ENCODE measurements at regions not wholly inside any gene's neighbourhood (a gene's known extent, or its start where the extent isn't known, plus 50 kb on each side); places are given as distances from the start of the nearest gene placed in this dataset.
"Not testable (repeated sequence)": the region's sequence is repeated elsewhere in the genome, so short reads cannot be mapped to it uniquely, and the experiment has no call there.

- no peak for DNase-seq (ENCODE audit: low spot score)
Measured at GRCh38 chr1:221025956-221026355, 146.7 kb downstream of the HLX start.

DNA sequence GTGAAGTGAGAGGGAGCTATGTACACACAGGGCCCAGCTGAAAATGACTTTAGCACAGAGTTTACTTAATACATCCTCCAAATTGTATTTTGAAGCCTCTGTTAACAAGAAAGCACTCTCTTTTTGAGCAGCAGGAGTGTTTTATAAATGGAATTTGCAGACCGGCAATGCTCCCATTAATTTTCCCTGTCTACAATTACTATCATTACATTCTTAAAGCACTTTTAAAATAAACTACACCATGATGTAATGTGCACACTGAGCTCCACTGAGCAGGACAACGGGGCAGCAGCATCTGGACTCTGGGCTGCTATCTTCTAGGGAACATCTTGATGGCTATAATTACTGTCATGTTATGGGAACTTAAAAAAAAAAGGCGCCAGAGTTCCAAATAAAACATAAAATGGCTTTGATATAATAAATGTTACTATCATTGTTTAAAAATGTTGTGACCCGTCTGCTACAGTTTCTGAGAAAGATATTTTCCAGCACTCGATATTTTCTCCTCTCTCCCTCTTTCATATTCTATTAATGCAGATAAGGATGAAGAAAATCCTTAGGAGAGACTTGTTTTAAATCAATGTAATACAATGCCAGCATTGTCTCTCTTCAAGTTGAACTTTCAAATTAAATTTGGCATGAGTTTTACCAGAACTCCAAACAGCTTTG lies 150.9 kb downstream of the HLX start:
- DNase-seq (ENCODE audit: low spot score) = no peak

GRCh38 chr1:221030990-221031389 lies 151.7 kb downstream of the HLX start:
- no peak for DNase-seq (ENCODE audit: low spot score)

DNA sequence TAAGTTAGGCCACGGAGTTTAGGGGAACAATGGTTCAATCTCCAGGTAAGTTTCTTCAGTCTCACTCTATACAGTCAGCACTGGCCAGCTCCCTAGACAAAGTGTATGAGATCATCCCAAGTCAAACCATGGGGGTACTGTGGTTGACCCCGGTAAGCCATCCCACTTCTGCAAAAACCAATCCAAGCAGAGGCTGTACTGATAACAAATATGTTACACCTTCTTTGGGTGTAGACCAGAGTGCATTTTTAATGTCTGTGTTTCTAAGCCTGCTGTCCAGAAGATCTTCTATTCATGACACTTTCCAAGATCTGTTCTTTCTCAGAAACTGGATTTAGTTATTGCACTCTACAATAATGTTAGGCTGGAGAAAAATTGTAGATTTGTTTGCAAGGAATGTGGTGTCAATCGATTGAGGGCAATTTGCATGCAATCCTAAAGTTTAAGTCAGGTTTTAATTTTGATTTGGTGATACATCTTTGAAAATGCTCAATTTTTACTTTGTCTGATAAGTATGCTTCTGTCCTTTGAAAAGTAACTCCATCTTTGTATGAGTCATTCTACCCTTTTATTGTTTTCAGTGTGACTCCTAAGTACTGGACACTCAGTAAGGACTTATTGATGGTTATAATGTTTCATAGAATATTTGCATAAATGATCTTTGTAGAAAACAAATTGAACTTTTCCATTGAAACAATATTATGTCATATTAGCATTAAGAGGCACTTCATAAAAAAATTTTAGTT lies 152.4 kb downstream of the HLX start:
- no peak for DNase-seq (ENCODE audit: low spot score)

- no peak for DNase-seq (ENCODE audit: low spot score)
Measured at GRCh38 chr1:221032204-221032585, 153.0 kb downstream of the HLX start.

GRCh38 chr1:221032637-221033280 lies 153.5 kb downstream of the HLX start:
- DNase-seq (ENCODE audit: low spot score) = no peak

DNA sequence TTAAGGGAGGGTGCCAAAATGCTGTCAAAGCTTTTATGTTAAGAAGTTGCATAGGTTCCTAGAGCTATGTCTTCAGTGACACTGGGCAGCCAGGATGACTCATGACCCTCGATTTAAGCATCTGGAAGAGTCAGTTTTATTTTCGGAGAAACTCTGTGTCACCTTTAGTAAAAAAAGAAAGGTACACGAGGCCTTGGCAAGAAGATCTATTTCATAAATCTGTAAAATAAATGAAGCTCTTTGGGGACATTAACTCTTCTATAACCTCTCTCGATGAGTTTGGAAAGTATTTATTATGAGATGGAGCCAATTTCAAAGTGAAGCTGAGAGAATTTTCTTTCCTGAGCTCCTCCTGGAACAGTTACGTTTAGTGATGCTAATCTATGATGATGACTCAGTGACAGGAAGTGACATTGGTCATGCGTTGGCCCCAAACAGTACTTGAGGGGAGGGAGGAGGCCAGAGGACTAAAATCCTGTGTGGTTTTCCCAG lies 156.5 kb downstream of the HLX start:
- no peak for DNase-seq (ENCODE audit: low spot score)

DNA sequence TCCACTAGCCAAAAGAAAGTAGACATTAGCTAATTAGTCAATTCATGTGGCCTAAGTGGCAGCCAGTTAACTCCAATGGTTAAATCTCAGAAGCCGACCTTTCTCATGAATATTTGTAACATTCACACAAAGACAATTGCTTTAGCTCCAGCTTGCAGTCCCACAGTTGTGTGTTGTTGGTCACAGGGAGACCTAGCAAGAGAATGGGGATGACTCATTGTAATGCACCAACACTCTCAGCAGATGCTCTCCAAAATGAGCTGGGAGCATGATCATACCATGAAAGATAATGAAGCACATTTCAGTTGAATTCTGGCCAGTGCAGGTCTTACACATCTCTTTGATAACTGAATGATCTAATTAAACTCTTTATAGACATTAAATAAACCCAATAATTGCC lies 160.4 kb downstream of the HLX start:
- no peak for DNase-seq (ENCODE audit: low spot score)

DNA sequence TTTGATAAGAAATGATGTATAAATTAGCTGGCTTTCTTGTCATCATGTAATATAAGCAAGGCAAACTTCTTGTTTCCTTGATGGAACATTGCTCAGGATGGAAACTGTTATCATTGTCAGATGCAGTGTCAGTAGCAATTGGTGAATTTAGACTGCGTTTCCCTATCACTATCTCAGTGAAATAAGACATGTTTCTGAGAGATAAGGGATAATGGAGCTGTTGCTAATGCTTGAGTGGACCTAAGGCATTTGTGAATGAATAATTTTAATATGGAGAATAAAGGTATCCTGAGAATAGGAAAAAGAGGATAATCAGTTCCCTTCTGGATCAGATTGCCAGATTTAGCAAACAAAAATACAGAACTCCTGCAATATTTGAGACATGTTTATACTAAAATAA lies 160.9 kb downstream of the HLX start:
- no peak for DNase-seq (ENCODE audit: low spot score)

- no peak for DNase-seq (ENCODE audit: low spot score)
Measured at GRCh38 chr1:221040691-221041285, 161.5 kb downstream of the HLX start.

- DNase-seq (ENCODE audit: low spot score) = no peak
Measured at GRCh38 chr1:221044538-221044937, 165.3 kb downstream of the HLX start.

DNA sequence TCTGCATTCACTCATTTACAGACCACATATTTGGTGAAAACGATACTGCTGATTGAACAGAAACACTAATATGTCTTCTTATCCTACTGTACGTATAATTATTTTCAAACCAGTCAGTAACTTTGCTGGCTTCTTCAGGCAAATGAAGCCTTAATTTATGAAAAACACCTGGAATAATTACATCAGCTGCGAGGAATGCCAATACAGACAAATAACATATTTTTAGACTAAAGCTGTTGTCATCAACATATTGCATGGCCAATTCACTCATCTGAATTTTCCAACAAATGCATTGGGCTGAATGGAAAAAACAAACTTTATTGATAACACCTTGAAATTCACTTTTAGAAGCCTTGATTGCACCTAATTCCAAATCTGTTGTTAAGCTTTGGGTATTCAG lies 165.9 kb downstream of the HLX start:
- no peak for DNase-seq (ENCODE audit: low spot score)

DNA sequence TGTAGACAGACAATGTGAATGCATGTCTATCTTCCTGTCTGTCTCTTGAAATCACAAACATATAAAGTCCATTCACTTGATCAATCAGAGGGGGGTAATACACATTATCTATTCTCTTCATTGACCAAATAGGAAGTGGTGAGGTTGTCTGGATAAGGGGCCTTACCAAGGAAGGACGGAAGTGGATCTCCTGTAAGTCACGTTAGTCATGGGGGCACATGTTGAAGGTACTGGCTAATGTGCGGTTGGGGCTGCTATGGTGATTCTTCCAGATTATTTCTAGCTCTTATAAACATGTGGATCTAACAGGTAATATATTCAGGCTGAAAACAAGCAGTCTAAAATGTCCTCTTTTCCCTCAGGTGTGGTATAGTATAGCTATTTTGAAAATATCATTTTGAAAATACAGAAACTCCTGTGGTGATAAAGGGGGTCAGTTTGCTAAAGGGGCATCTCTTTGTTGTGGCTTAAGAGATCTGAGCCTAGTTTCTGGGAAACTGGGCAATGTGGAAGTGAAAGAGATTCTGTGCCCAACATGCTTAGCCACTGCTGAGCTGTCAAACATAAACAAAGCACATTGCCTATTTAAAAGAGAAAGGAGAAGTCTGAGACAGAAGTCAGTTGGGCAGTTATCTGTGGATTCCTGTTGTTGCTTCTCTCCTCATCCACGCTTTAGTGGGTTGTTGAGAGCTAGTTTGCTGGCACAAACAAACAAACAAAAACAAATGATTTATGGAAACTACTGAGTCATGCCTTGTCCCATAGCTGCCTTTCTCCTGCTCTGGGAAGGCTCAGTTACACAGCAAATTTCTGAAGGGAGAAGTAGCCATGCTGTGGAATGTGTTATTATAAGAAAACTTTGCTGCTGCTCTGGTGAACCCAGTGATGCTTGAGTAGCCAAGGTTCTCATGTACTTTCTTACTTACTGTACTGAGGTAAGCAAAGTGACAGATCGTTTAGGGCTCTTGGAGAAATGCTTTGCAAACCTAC lies 166.9 kb downstream of the HLX start:
- DNase-seq (ENCODE audit: low spot score) = no peak

GRCh38 chr1:221051391-221051790 lies 172.1 kb downstream of the HLX start:
- not testable (repeated sequence) for DNase-seq (ENCODE audit: low spot score)

DNA sequence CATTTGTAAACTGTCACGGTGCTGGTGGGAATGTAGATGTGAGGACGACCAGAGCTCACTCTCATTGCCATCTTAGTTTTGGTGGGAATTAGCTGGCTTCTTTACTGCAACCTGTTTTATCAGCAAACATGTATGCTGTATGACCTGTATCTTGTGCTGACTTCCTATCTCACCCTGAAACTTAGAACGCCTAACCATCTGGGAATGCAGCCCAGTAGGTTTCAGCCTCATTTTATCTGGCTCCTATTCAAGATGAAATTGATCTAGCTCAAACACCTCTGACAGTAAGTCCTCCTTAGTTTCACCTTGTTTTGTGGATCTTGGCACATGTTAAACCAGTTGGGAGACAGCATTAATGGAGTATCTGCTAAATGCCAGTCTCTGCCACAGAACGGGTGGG lies 174.6 kb downstream of the HLX start:
- no peak for DNase-seq (ENCODE audit: low spot score)

DNA sequence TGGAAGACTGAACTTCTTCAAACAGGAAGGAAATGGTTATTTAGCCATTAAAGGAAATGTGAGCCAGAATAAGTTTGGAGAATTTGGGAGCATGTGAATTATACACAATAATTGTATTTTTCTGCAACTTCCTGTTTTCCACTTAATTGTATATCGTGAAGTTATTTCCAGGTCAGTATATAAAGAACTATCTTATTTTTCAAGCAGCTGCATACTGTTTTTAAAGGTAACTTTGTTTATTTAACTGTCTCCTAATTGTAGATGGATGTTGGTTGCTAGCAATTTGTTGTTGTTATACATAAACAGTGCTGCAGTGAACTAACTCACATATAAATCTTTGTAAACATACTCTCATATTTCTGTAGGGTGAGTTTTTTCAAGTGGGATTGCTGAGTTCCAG lies 180.3 kb downstream of the HLX start:
- DNase-seq (ENCODE audit: low spot score) = no peak

DNA sequence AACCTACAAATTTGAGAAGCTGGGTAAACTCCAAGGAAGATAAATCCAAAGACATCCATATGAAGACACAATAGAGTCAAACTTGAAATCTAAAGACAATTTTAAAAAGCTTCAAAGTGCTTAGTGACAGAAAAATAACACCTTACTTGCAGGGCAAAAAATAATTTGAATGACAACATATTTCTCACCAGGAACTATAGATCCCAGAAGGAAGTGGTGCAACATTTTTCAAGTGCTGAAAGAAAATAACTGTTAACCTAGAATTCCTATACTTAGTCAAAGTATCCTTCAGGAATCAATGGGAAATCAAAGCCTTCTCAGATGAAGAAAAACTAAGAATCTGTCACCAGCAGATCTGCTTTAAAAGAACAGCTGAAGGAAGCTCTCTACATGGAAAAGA lies 184.4 kb downstream of the HLX start:
- no peak for DNase-seq (ENCODE audit: low spot score)

DNA sequence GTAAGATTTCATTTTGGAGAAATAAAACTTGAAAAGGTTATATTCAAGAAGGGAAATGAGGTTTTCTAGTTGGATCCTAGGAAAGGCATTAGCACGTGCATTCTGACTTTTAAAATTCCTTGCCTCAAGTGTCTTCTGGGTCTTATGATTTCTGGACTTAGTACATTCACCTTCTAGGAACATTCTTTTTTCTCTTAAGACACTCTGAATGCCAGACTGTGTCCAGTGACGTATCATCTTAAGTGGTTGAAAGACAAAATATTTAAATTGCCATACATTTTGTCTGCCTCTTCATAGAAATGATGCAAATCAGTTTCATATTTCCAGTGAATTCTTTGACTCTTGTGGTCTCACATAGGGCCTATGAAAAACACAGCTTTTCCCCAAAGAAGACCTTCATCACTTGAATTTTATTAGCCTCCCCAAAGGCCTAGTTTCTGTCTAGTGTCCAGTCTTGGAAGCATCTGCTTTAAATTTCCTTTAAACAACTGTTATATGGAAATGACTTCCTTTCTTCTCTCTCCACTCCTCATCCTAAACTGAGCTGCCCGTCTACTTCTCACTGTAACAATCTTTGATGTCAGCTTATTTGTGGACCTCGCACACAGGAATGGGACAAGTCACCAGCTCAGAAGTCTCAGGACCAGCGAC lies 187.2 kb downstream of the HLX start:
- no peak for DNase-seq (ENCODE audit: low spot score)

- no peak for DNase-seq (ENCODE audit: low spot score)
Measured at GRCh38 chr1:221067721-221068120, 188.5 kb downstream of the HLX start.

GRCh38 chr1:221069178-221069903 lies 190.1 kb downstream of the HLX start:
- DNase-seq (ENCODE audit: low spot score) = no peak

All from hematopoietic multipotent progenitor cell treated with erythropoietin and hydrocortisone succinate and interleukin-3 and kit ligand, for 15 days (in vitro differentiated cells).